DND-41 (cell line): ENCODE measurements at regions not wholly inside any gene's neighbourhood (a gene's known extent, or its start where the extent isn't known, plus 50 kb on each side); places are given as distances from the start of the nearest gene placed in this dataset.

Source experiments
- CTCF ChIP-seq: IDR thresholded peaks from 2 replicates; pipeline ENCODE4 v1.5.1; 2012; ENCODE audit warnings: borderline replicate concordance, low read length, moderate library complexity, mild to moderate bottlenecking; ENCODE audit not compliant: poor library complexity, severe bottlenecking; ENCODE audit errors: extremely low read depth
- EZH2 ChIP-seq: IDR thresholded peaks from 3 replicates; pipeline ENCODE4 v1.6.1; 2012; ENCODE audit warnings: borderline replicate concordance, low read depth, mild to moderate bottlenecking, moderate library complexity, low read length, inconsistent platforms; ENCODE audit not compliant: severe bottlenecking

- TF ChIP-seq CTCF = no peak
- no peak for TF ChIP-seq EZH2
These were observed 81.9 kb downstream of the AIPL1 start for GRCh38 chr17:6352801-6353560.
